HT1080 (cell line): ENCODE measurements at regions not wholly inside any gene's neighbourhood (a gene's known extent, or its start where the extent isn't known, plus 50 kb on each side); places are given as distances from the start of the nearest gene placed in this dataset. TPM values are rescaled to one million over a fixed set of nuclear protein-coding genes. Genes with fewer than 3 reads are reported as not detected.
A peak's percentile ranks its signal among the peaks of the same experiment; 100 is the strongest.
"Not testable (repeated sequence)": the region's sequence is repeated elsewhere in the genome, so short reads cannot be mapped to it uniquely, and the experiment has no call there.

Source experiments
- DNase-seq: peaks from one replicate; pipeline ENCODE4 v3.0.0-alpha.2; 2015; ENCODE audit warnings: low read depth
- small RNA-seq: library from RNA; depleted of rRNA; stranded (forward); fragments of <200 nt; gene quantifications from one replicate; pipeline ENCODE3, GENCODE V24; 2014

- DNase-seq, result no peak
These were observed 63.4 kb downstream of the DCAF12L1 start for GRCh38 chrX:126489116-126489695.

DNA sequence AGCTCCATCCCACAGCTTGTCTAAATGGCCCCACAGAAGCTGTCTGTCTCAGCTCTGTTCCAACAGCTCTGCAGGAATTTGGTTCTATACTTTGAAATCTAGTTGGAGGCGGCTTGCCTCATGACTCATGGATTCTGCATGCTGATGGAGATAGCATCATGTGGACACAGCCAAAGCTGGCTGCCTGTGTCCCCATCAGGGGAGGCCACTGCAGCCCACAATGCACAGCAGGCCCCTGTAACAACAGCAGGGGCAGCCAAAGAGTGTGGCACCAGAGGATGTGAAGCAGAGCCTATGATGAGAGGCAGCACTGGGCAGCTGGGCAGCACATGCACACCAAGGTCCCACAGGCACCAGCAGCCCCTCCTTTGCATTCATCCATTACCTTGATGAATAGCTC lies 67.2 kb downstream of the DCAF12L1 start:
- peak; percentile 39 for DNase-seq

GRCh38 chrX:126481916-126482315 lies 70.7 kb downstream of the DCAF12L1 start:
- no peak for DNase-seq

DNA sequence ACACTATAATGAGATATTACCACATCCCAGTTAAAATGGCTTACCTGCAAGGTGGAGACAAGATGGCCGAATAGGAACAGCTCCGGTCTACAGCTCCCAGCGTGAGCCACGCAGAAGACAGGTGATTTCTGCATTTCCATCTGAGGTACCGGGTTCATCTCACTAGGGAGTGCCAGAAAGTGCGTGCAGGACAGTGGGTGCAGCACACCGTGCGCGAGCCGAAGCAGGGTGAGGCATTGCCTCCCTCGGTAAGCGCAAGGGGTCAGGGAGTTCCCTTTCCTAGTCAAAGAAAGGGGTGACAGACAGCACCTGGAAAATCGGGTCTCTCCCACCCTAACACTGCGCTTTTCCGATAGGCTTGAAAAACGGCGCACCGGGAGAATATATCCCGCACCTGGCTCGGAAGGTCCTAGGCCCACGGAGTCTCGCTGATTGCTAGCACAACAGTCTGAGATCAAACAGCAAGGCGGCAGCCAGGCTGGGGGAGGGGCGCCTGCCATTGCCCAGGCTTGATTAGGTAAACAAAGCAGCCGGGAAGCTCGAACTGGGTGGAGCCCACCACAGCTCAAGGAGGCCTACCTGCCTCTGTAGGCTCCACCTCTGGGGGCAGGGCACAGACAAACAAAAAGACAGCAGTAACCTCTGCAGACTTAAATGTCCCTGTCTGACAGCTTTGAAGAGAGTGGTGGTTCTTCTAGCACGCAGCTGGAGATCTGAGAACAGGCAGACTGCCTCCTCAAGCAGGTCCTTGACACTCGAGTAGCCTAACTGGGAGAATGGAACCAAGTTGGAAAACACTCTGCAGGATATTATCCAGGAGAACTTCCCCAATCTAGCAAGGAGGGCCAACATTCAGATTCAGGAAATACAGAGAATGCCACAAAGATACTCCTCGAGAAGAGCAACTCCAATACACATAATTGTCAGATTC lies 92.5 kb downstream of the DCAF12L1 start:
- DNase-seq, result not testable (repeated sequence)

- DNase-seq, result no peak
These were observed 96.5 kb downstream of the DCAF12L1 start for GRCh38 chrX:126456136-126456535.

GRCh38 chrX:126448681-126449080 lies 103.9 kb downstream of the DCAF12L1 start:
- DNase-seq, result no peak

Small RNAs in the stretch of these regions (small RNA-seq; reads per million reads assigned to genes)
- gene MTND4LP1, result not detected
